BE2C (cell line): ENCODE measurements at regions not wholly inside any gene's neighbourhood (a gene's known extent, or its start where the extent isn't known, plus 50 kb on each side); places are given as distances from the start of the nearest gene placed in this dataset.

Experiments used
- DNase-seq: peaks from one replicate; pipeline ENCODE4 v3.0.0-alpha.2; 2020
- H3K27me3 ChIP-seq: fragments of 250-450 bp; sonication (Bioruptor Pico); 2 replicates; pipeline ENCODE4 v1.5.1; 2020; ENCODE audit warnings: mild to moderate bottlenecking
- H3K36me3 ChIP-seq: fragments of 250-450 bp; sonication (Bioruptor Pico); 2 replicates; pipeline ENCODE4 v1.5.1; 2020; ENCODE audit warnings: mild to moderate bottlenecking
- H3K4me1 ChIP-seq: fragments of 250-450 bp; sonication (Bioruptor Pico); 2 replicates; pipeline ENCODE4 v1.5.1; 2020
- H3K4me3 ChIP-seq: 2 replicates; pipeline ENCODE4 v1.5.1; 2011; ENCODE audit warnings: low read depth, low read length
- H3K9me3 ChIP-seq: fragments of 250-450 bp; sonication (Bioruptor Pico); 2 replicates; pipeline ENCODE4 v1.5.1; 2020
- TF ChIP-seq, protein P1 (sequence below): IDR thresholded peaks from 2 replicates; pipeline ENCODE4 v1.5.1; 2012; ENCODE audit warnings: mild to moderate bottlenecking, low read depth, low read length

DNA sequence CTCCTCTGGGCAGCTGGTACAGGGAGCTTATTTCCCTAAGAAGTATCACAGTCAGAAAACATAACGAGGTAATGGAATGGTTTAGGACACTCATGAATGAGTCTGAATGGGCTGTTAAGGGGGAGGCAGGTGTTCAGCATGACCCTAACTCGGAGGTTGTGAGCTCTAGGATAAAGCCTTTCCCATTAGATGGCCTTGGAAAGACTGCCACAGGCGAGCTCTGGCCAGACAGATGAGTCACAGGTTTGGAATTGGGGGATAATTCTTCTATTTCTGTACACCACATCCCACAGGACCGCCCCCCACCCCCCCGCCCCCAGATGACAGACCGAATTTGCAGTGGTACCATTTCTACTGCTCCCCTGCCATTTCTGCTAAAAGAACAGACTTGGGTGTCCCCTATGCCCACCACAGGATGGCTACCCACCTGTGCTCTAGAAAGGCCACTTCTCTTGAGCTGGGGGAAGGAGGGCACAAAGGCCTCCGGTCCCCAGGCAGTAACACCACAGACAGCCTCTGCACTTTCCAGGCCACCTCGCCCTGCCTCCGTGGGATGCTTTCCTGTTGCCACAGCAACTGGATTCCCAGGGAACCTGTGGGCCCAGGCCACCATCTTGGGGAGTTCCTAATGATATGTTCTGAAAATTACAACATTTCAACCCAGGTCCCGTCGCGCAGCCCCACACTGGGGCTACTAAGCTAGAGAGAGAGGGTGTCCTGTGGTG lies 76.7 kb downstream of the TRIM29 start:
- H3K4me3 ChIP-seq: no peak overlapping the region
- H3K9me3 ChIP-seq: no peaks in the 10 kb centered on the region
- no peaks in the 10 kb centered on the region for H3K36me3 ChIP-seq
- no peaks in the 10 kb centered on the region for H3K27me3 ChIP-seq
- H3K4me1 ChIP-seq: no peaks in the 10 kb centered on the region
- no peak for DNase-seq
- TF ChIP-seq, protein P1, sequence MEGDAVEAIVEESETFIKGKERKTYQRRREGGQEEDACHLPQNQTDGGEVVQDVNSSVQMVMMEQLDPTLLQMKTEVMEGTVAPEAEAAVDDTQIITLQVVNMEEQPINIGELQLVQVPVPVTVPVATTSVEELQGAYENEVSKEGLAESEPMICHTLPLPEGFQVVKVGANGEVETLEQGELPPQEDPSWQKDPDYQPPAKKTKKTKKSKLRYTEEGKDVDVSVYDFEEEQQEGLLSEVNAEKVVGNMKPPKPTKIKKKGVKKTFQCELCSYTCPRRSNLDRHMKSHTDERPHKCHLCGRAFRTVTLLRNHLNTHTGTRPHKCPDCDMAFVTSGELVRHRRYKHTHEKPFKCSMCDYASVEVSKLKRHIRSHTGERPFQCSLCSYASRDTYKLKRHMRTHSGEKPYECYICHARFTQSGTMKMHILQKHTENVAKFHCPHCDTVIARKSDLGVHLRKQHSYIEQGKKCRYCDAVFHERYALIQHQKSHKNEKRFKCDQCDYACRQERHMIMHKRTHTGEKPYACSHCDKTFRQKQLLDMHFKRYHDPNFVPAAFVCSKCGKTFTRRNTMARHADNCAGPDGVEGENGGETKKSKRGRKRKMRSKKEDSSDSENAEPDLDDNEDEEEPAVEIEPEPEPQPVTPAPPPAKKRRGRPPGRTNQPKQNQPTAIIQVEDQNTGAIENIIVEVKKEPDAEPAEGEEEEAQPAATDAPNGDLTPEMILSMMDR: no peak

DNA sequence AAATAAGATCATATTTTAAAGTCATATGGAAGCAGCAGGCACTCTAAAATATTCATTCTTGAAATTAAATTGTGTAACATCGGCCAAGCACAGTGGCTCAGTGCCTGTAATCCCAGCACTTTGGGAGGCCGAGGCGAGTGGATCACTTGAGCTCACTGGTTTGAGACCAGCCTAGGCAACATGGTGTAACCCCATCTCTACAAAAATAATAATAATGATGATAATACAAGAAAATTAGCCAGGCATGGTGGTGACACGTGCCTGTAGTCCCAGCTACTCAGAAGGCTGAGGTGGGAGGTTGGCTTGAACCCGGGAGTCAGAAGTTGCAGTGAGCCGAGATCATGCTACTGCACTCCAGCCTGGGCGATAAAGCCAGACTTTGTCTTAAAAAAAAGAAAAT lies 77.4 kb downstream of the TRIM29 start:
- TF ChIP-seq, protein P1: no peak
- Histone ChIP-seq H3K4me3 (no peak overlapping the region), H3K27me3 (no peaks in the 10 kb centered on the region), H3K9me3 (no peaks in the 10 kb centered on the region), H3K36me3 (no peaks in the 10 kb centered on the region), H3K4me1 (no peaks in the 10 kb centered on the region)
- DNase-seq: no peak

DNA sequence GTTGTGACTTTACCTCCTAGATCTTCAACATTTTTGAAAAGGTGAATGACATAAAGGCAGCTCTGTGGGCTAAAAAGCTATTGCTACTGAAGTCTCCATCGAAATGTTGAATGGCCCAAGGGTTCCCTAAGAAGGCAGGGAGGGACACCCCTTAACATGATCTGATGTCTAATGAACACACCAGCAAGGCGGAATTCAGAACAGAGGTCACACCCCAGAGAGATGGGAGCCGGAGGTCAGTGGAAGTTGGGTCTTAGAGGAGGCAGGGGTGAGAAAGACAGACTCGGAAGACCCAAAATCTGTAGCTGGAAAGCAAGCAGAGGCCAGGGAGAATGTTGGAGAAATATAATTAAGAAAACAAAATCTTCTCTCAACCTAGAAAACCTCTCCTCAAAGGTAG lies 79.0 kb downstream of the TRIM29 start:
- H3K4me3 ChIP-seq: no peak overlapping the region
- no peaks in the 10 kb centered on the region for H3K36me3 ChIP-seq
- no peaks in the 10 kb centered on the region for H3K9me3 ChIP-seq
- H3K4me1 ChIP-seq: no peaks in the 10 kb centered on the region
- DNase-seq: no peak
- TF ChIP-seq, protein P1: no peak
- H3K27me3 ChIP-seq: no peaks in the 10 kb centered on the region

DNA sequence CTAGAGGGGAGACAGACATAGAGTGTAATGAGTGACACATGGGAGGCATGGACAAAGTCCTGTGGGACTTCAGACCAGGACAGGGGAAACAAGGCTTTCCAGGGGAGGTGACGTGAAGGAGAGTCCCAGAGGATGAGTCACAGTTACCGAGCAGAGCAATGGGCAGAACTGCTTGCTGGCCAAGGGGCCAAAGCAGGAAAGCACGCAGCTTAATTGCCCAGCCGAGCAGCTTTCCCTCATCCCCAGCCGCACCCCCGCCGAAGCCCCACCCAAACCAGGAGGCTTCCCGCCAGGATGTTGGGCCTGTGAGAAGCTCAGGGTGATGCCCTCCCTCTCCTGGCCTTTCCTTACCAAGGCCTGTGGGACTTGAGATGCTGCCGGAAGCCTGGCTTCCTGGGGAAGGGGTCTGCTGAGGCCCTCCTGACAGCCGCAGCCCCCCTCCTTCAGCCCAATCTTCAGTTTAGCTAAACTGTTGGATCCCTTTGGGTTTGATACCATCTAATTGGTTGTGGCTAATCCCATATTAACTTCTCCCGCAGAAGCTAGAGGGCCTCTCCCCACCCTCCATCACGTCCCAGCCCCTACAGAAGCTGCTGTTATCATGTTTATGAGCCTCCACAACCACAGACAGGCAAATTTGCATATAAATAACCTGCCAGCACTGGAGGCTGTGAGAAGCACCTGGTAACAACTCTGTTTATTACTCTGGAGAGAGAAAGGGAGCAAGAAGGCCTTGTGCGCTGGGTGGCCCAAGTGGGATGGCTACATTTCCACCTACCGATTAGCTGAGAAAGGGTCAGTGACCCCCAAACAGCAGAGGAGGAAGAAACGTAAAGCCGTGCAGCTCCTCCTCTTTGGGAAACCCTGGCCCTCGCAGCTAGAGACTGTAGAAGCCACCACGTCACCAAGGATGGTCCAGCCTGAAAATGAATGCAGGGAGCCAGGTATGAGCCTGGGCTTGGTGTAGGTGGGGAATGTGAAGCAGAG lies 80.0 kb downstream of the TRIM29 start:
- Histone ChIP-seq H3K4me3 (no peak overlapping the region), H3K9me3 (no peaks in the 10 kb centered on the region), H3K36me3 (no peaks in the 10 kb centered on the region), H3K4me1 (no peaks in the 10 kb centered on the region), H3K27me3 (no peaks in the 10 kb centered on the region)
- TF ChIP-seq, protein P1: no peak
- DNase-seq: peak; percentile 24

DNA sequence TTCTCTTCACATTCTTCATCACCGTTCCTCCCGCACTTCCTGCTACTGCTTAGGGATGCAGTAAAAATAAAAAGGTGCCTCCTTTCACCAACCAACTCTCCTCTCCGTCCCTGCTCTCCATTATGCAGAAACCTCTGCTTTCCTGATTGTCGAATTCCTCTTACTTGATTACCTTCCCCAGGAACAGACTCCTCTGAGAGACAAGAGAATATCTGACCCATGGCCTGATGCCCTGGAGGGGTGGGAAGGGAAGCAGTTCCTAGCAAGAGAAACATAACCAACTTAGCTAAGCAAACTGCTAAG lies 80.9 kb downstream of the TRIM29 start:
- TF ChIP-seq, protein P1: no peak
- no peaks in the 10 kb centered on the region for H3K36me3 ChIP-seq
- DNase-seq: no peak
- no peaks in the 10 kb centered on the region for H3K9me3 ChIP-seq
- no peaks in the 10 kb centered on the region for H3K4me1 ChIP-seq
- H3K4me3 ChIP-seq: no peak overlapping the region
- H3K27me3 ChIP-seq: no peaks in the 10 kb centered on the region
